NCI-H748 (cell line): ENCODE measurements at regions not wholly inside any gene's neighbourhood (a gene's known extent, or its start where the extent isn't known, plus 50 kb on each side); places are given as distances from the start of the nearest gene placed in this dataset.
"Not testable (repeated sequence)": the region's sequence is repeated elsewhere in the genome, so short reads cannot be mapped to it uniquely, and the experiment has no call there.

Experiments used
- DNase-seq: peaks from one replicate; lab custom pipeline; 2025; ENCODE audit not compliant: unreplicated experiment; lab: John Stamatoyannopoulos, UW

- no peak for DNase-seq
These were observed 54.9 kb upstream of the NLGN1 start for GRCh38 chr3:173342679-173343078.

DNA sequence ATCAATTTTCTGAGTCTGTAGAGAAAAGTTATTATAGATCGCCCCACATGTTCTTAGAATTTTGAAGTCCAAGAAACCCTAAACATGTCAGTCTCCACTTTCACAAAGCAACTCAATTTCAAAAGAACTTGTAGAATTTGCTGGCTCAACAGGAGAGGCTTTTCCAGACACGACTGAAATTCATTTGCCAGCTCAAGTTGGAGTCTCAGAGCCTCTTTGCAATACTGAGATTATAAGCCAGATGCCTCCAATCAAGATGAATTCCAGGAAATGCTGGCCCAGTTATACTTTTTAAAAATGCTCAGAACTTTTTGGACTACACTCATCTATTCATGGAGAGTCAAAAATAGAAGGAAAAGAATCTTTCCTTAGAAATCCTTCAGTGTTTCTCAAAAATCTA lies 56.9 kb upstream of the NLGN1 start:
- no peak for DNase-seq

GRCh38 chr3:173336261-173336660 lies 61.3 kb upstream of the NLGN1 start:
- no peak for DNase-seq

DNA sequence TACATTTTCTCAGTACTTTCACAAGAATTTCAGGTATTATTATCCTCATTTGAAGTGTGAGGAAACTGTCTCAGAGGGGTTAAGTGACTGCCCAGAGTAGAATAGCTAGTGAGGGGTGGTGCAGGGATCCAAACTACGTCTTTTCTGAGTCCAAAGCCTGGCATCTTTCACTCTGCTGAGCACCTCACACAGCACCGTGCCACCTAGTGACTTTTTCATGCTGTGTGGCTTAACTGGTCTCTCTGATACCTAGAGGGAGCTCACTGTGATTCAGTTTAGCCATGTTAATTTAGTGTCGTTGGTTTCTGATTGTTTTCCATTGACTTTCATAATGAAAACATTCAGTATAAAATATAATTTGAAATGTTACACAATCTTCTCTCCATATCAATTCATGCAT lies 91.4 kb upstream of the NLGN1 start:
- no peak for DNase-seq

- DNase-seq, result no peak
These were observed 93.3 kb upstream of the NLGN1 start for GRCh38 chr3:173304182-173304800.

DNA sequence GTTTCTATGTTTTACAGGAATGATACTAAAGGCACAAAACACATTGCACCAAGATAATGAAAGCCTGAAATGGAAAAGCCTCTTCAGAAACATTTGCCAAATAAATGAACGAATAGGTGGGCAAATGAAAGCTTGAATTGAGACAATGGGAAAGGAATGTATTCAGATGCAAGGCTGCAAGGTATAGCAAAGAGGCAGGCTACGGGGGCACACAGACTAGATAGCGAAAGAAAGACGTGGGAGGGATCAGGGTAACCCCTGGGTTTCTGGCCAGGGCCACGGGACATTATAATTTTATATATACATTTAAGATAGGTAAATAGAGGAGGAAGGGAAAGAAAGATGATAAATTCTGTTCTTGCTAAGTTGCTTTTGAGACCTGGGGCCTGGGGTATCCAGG lies 95.9 kb upstream of the NLGN1 start:
- no peak for DNase-seq

GRCh38 chr3:173289072-173289471 lies 108.5 kb upstream of the NLGN1 start:
- no peak for DNase-seq

DNA sequence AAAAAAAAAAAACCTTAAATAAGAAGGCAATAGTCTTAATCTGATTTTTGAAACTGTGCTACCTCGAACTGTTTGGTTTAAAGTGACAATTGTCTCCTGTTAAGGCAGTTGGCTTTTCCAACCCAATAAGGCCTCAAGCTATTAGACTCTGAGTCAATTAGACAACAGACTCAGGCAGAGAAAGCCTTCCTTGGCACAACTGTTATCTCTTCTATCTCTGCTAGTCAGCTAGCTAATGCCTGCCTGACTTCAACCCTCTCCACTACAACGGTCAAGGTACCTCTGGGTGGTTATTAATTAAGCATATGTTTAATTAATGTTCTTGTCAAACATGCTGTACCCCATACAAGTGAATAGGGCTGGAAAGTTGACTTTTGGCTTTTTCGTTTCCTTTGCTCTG lies 110.2 kb upstream of the NLGN1 start:
- no peak for DNase-seq

- not testable (repeated sequence) for DNase-seq
These were observed 111.0 kb upstream of the NLGN1 start for GRCh38 chr3:173286507-173286906.

GRCh38 chr3:173284301-173284700 lies 113.2 kb upstream of the NLGN1 start:
- no peak for DNase-seq

GRCh38 chr3:173275740-173276139 lies 121.8 kb upstream of the NLGN1 start:
- DNase-seq, result peak; percentile 1

DNA sequence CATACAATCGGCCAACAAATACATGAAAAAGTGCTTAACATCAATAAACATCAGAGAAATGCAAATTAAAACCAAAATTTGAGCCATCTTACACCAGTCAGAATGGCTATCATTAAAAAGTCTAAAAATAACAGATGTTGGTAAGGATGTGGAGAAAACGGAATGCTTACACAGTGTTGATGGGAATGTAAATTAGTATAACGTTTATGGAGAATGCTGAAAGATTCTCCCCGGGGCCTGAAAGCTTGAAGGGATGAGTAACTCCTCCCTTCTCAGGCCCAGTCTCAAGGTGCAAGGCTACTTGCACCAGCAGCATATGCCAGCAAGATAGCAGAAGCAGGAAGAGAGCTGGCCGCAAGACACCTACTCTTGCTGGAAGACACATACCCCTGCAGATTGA lies 123.7 kb upstream of the NLGN1 start:
- no peak for DNase-seq

GRCh38 chr3:173268781-173269180 lies 127.7 kb upstream of the SPATA16 start:
- DNase-seq, result no peak

DNA sequence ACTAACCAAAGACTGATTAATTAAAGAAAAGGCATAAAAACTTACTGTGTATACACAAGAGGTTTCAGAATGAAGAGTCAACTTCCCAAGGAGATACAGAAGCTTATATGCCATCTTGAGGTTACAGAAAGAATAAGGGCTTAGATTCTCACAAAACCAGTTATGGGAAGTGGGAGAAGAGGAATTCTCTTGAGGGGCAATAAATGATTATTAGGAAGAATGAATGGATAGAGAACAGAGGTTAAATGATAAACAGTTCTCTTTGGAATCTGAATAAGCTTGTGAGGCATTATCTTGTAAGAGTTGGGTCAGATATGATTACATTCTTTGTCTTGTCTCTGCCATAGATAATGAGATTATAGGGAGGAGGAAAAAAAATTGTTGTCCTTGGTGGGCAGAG lies 126.7 kb upstream of the SPATA16 start:
- no peak for DNase-seq

GRCh38 chr3:173266441-173266840 lies 125.4 kb upstream of the SPATA16 start:
- DNase-seq, result no peak

DNA sequence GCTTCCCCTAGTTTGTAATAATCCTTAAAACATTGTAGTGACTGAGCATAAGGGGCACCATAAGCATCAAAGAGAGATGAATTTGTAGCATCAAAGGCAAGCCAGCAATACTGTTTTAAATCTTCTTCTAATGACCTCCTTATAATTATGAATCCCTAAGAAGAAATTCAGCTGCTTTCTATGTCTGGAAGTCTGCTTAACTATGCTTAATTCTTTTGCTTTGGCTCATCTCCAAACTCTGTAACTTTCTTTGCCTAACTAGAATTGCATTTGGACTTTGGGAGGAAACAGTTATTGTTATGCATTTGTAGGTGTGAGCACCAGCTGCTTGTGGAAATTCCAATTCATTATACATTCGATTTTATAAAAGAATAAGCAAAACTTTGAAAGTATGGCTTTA lies 117.7 kb upstream of the SPATA16 start:
- DNase-seq, result no peak

DNA sequence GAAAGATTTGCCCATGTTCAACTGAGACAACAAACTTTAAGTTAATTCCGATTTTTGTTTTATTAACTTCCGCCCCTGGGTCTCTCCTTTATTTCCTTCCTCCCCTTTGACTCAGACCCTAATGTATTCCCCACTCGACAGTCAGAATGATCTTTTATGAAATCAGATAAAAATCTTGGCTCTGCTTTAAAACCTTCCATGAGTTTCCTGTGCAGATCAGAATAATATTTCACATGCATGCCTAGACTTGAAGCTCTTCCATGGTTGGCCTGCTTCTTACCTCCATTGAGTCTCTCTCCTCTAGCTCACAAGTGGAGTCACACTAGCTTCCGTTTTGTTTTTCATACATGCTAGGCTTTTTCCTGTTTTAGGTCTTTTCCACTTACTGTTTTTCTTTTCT lies 116.8 kb upstream of the SPATA16 start:
- no peak for DNase-seq

DNA sequence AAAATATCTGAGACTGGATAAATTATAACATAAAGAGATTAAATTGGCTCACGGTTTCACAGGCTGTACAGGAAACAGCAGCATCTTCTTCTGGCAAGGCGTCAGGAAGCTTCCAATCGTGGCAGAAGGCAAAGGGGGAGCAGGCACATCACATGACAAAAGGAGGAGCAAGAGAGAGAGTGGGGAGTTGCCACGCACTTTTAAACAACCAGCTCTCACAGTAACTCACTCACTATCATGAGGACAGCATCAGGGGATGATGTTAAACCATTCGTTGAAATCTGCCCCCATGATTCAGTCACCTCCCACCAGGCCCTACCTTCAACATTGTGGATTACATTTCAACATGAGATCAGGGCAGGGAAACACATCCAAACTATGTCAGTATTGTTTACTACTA lies 114.5 kb upstream of the SPATA16 start:
- no peak for DNase-seq

GRCh38 chr3:173253471-173253870 lies 112.4 kb upstream of the SPATA16 start:
- DNase-seq, result no peak

DNA sequence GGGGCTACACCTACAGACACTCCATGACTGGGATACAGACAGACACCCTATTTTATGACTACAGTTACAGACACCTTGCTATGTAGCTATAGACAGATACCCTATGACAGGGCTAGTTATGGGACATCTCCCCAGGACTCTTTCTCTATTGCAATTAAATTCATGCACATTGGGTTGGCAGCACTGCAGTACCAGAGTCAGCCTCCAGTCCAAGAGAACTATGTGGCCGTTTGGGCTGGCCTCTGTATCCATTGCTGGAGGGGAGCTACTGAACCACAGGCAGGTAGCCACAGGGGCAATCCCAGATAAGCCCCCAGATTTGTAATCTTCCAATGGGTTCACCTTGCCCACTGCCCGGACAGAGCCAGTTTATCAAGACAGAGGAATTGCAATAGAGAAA lies 108.4 kb upstream of the SPATA16 start:
- no peak for DNase-seq

DNA sequence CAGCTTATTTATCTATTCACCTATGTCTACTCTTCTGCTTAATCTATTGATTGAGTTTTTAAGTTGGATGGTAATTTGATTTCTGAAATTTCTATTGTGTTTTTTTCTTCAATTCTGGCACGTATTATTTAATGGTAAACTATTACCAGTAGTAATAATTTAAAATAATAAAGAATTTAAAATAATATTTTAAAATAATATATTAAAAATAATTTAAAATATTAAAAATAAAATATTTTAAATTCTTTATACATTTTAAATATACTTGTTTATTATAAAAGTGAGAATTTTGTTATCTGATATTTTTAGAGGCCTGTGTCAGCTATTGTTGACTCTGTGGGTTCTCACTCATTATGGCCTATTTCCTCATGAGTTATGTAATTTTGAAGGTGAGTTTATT lies 100.7 kb upstream of the SPATA16 start:
- DNase-seq, result no peak

- DNase-seq, result no peak
These were observed 97.1 kb upstream of the SPATA16 start for GRCh38 chr3:173238091-173238490.

GRCh38 chr3:173225351-173225750 lies 84.3 kb upstream of the SPATA16 start:
- no peak for DNase-seq

- DNase-seq, result peak; percentile 1
These were observed 80.0 kb upstream of the SPATA16 start for GRCh38 chr3:173221010-173221409.
